SU-DHL-6 (cell line): ENCODE measurements at regions not wholly inside any gene's neighbourhood (a gene's known extent, or its start where the extent isn't known, plus 50 kb on each side); places are given as distances from the start of the nearest gene placed in this dataset.

ENCODE experiments used
- CTCF ChIP-seq: fragments of 200-600 bp; sonication (generic); IDR thresholded peaks from one replicate; pipeline ENCODE4 v1.5.1; 2017; ENCODE audit warnings: antibody characterized with exemption, mild to moderate bottlenecking, low read length, moderate library complexity; ENCODE audit not compliant: insufficient read depth, poor library complexity, severe bottlenecking
- EZH2phosphoT487 ChIP-seq: fragments of 200-600 bp; sonication (generic), shearing (Covaris generic); conservative IDR thresholded peaks from 2 replicates; pipeline ENCODE4 v1.6.1; 2018; ENCODE audit warnings: mild to moderate bottlenecking, antibody characterized with exemption, low read length, moderate library complexity, mixed read lengths

GRCh38 chr16:64250866-64251265, 871.0 kb downstream of the CDH11 start:
- TF ChIP-seq CTCF (no peak), EZH2phosphoT487 (no peak)
